GM19468 (cell line): ENCODE measurements at regions not wholly inside any gene's neighbourhood (a gene's known extent, or its start where the extent isn't known, plus 50 kb on each side); places are given as distances from the start of the nearest gene placed in this dataset.

Experiments used
- ATAC-seq: cut with Tn5 transposase; IDR thresholded peaks from one replicate; pipeline ENCODE4 v1.9.1; 2021; ENCODE audit warnings: mild to moderate bottlenecking, moderate library complexity, moderate number of reproducible peaks; ENCODE audit not compliant: unreplicated experiment; ENCODE audit errors: extremely low read depth

- ATAC-seq: no peak
Observed at GRCh38 chr4:116480546-116480945, 604.8 kb downstream of the TRAM1L1 start.

DNA sequence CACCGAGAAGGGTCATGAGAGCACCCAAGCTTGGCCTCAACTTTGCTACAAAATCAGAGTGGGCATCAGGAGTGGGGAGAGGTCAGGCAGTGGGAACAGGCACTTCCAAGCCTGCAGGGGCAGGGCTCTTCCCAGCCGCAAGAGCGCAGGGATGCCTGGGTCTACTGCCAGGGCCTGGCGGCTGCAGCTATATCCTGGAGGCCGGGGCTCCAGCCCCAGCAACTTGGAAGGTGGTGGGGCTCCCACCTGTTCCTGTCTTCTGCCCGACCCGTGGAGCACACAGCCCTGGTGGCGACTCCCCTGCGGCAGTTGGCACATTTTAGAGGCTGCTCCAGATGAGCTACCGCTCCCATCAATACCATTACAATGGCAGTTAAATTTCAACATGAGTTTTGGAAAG is 607.0 kb downstream of the TRAM1L1 start:
- no peak for ATAC-seq

GRCh38 chr4:116469582-116469981 is 615.8 kb downstream of the TRAM1L1 start:
- no peak for ATAC-seq

- ATAC-seq: no peak
Observed at GRCh38 chr4:116453127-116453526, 632.2 kb downstream of the TRAM1L1 start.

DNA sequence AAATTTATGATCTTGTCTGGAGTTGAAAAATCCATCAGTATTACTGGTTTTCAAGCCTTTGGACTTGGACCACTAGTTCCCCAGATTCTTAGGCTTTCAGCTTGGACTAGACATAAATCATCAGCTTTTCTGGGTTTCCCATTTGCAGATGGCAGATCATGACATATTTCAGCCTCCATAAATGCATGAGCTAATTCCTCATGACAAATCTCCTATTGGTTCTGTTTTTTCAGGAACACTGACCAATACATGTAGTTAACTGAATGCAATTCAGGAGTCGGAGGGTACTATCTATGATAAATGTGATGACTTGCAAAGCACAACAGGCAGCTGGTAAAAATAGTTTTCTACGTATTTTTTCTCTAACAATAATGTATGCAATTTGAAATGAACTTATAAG is 635.6 kb downstream of the TRAM1L1 start:
- no peak for ATAC-seq

DNA sequence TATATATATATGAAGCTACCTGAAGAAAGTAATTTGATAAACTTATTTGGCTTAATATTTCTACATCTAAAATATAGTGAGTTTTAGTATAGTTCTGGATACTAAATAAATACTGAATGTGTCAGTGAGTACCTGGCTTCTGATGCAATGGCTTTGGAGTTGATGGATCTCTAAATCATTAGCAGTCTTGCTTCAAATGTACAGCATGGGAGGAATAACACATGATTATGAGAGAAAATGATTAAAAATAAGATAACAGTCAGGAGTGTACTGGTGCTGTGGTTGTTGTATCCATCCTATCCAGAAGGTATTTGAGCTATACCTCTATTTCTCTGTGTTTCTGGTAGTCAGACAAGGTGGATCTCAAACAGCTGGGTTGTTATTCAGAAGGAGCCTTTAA is 641.3 kb downstream of the TRAM1L1 start:
- ATAC-seq: no peak

- no peak for ATAC-seq
Observed at GRCh38 chr4:116438981-116439729, 646.2 kb downstream of the TRAM1L1 start.

DNA sequence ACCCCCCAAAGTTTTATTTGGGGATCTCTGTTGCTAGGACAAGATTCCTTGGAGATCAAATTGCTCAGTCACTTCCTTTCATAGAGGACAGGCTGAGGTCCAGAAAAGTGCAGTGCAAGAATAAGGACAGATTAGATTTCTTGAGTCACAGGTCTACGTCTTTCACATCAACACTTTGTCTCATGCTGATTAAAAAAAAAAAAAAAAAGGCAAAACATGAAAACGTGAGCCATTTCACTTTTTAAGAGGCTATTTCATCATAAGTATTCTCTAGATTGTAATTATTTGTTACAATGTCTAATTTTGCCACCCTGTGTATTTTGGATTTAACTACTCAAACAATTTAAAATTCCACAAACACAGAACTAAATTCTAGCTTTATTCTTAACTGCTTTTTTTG is 647.0 kb downstream of the TRAM1L1 start:
- ATAC-seq: no peak

DNA sequence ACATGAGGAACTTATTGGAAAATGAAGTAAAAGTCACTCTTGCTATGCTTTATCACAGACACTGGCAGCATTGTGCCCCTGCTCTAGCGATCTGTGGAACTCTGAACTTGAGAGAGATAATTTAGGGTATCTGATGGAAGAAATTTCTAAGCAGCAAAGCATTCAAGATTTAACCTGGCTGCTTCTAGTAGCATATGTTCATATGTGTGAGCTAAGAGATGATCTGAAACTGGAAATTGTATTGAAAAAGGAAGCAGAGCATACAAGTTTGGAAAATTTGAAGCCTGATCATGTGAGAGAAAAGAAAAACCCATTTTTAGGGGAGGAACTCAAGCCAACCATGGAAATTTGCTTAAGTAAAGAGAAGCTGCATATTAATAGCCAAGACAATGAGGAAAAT is 657.7 kb downstream of the TRAM1L1 start:
- ATAC-seq: no peak

DNA sequence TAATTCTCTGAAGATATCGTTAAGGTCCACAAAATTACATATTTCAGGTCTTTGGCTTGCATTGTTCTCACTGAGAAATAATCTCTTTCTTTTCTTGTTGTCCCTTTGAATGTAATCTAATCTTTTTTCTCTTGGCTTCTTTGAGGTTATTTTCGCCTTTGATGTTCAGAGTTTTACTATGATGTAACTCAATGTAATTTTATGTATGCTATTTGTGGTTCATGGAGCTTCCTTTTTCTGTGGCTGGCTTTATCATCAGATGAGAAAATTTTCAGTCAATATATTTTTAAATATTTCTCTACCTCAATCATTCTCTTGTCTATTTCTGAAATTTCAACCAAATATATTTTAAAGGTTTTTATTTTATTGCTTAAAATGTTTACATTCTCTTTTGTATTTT is 672.2 kb downstream of the TRAM1L1 start:
- no peak for ATAC-seq

GRCh38 chr4:116401293-116401692 is 684.1 kb downstream of the TRAM1L1 start:
- ATAC-seq: no peak

GRCh38 chr4:116400480-116400879 is 684.9 kb downstream of the TRAM1L1 start:
- no peak for ATAC-seq

GRCh38 chr4:116397714-116398113 is 687.7 kb downstream of the TRAM1L1 start:
- ATAC-seq: no peak

- no peak for ATAC-seq
Observed at GRCh38 chr4:116397291-116397690, 688.1 kb downstream of the TRAM1L1 start.

DNA sequence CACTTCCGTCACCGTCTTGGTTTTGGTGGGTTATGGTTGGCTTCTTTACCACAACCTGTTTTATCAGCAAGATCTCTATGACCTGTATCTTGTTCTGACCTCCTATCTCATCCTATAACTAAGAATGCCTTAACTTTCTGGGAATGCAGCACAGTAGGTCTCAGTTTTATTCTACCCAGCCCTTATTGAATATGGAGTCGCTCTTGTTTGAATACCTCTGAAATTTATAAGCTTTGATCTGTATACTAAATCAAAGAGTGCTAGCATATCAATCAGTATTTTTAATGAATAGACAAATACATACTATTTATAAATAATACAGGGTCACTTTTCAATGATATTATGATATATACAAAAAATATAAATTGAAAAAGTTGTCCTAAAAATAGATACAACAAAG is 690.0 kb downstream of the TRAM1L1 start:
- ATAC-seq: no peak

- no peak for ATAC-seq
Observed at GRCh38 chr4:116391020-116391419, 694.4 kb downstream of the TRAM1L1 start.

DNA sequence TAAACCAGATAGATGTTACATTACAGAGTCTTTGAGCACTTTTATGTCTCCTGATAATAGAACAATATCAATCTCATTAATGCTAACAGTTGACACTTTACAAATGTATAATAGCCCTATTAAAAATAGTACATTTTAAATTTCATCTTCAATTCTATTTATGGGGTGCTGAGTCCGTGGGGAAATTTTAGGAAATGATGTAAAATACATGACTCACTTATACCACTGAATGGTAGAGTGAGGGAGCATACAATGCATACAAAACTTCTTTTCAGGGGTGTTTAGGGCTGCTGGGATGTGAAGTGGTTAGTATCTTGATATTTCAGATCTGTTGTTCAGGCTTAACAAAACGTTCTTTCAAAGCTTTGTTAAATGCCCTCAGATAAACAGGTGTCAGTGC is 696.2 kb downstream of the TRAM1L1 start:
- ATAC-seq: no peak

DNA sequence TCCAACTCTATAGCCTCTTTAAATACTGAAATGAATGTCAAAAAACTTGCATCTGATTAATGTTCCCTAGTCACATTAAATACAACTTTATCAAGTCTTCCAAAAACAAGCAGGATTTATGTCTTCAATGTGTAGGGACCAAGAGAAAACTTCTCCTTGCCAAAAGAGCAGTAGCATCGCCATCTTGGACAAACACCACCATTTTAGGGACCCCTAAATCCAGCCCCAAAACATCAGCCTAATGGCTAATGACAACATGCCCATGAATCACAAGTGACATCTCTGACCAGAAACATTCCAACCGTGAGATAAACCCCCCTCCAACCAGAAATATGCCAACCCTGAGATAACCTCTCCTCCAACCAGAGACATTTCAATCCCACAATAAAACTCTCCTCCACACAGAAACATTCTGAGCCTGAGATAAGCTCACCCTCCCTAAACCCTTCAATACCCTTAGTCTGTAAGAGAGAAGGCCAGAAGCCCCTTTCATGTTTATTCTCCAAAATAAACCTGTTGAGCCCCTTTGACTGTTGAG is 697.4 kb downstream of the TRAM1L1 start:
- no peak for ATAC-seq

DNA sequence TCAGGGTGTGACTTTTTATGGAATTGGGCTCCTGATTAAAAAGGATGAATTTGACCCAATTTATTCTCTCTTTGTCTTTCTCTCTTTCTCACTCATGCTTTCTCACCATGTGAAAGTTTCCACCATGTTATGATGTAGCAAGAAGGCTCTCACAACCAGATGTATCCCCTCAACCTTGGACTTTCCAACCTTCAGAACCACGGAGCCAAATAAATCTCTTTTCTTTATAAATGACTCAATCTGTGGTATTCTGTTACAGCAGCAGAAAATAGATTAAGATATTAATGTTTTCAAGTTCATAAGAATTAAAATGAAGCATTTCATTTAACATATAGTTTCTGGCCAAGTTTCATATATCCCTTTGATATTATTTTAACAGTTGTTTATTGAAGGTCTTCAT is 698.5 kb downstream of the TRAM1L1 start:
- no peak for ATAC-seq

- ATAC-seq: no peak
Observed at GRCh38 chr4:116385583-116385982, 699.8 kb downstream of the TRAM1L1 start.

DNA sequence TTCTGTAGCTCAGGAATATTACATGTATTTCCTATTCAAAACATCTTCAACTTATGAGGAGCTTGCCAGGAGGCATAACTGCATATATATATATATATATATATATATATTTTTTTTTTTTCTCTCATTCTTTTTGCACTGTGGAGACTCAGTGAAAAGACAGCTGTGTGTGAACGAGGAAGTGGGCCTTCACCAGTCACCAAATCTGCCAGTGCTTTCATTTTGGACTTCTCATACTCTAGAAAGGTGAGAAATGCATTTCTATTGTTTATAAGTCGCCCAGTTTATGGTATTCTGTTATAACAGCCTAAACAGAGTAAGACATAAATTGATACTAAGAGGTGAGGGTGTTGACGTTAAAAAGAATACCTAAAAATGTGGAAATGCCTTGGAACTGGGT is 710.6 kb downstream of the TRAM1L1 start:
- no peak for ATAC-seq

- no peak for ATAC-seq
Observed at GRCh38 chr4:116362583-116362982, 722.8 kb downstream of the TRAM1L1 start.
